T-helper 1 cell treated with Interleukin-12 subunit alpha and Interleukin-12 subunit beta and Interleukin-4 antibody, amounts not matched to agents 30 μg/mL and 1 μg/mL, for 36 hours (primary cell): ENCODE measurements at regions not wholly inside any gene's neighbourhood (a gene's known extent, or its start where the extent isn't known, plus 50 kb on each side); places are given as distances from the start of the nearest gene placed in this dataset.
"Not testable (repeated sequence)": the region's sequence is repeated elsewhere in the genome, so short reads cannot be mapped to it uniquely, and the experiment has no call there.

Source experiments
- H3K27ac Mint-ChIP-seq: one replicate; pipeline ENCODE4 v1.8.0; 2021; ENCODE audit warnings: mild to moderate bottlenecking, mixed read lengths
- H3K27me3 Mint-ChIP-seq: one replicate; pipeline ENCODE4 v1.8.0; 2021; ENCODE audit warnings: low read depth, mixed read lengths
- H3K36me3 Mint-ChIP-seq: one replicate; pipeline ENCODE4 v1.8.0; 2021; ENCODE audit warnings: low read depth, mixed read lengths
- H3K4me1 Mint-ChIP-seq: one replicate; pipeline ENCODE4 v1.8.0; 2021; ENCODE audit warnings: low read depth, mixed read lengths
- H3K4me3 Mint-ChIP-seq: one replicate; pipeline ENCODE4 v1.8.0; 2021; ENCODE audit warnings: mild to moderate bottlenecking, moderate library complexity, mixed read lengths
- H3K9me3 Mint-ChIP-seq: one replicate; pipeline ENCODE4 v1.8.0; 2021; ENCODE audit warnings: mixed read lengths

- not testable (repeated sequence) for H3K27me3 Mint-ChIP-seq, H3K4me3 Mint-ChIP-seq, H3K9me3 Mint-ChIP-seq
Observed at GRCh38 chr4:129853685-129854467, 757.9 kb downstream of the C4orf33 start.

GRCh38 chr4:129862461-129862860, 766.5 kb downstream of the C4orf33 start:
- H3K27ac Mint-ChIP-seq: no peak overlapping the region
- H3K27me3 Mint-ChIP-seq: no peaks in the 10 kb centered on the region
- peaks cover 5% of the 10 kb centered on the region for H3K9me3 Mint-ChIP-seq
- no peaks in the 10 kb centered on the region for H3K36me3 Mint-ChIP-seq
- no peaks in the 10 kb centered on the region for H3K4me1 Mint-ChIP-seq
- H3K4me3 Mint-ChIP-seq: no peak overlapping the region

More at GRCh38 chr4:129853685-129854467, 757.9 kb downstream of the C4orf33 start:
- not testable (repeated sequence) for H3K4me1 Mint-ChIP-seq, H3K36me3 Mint-ChIP-seq, H3K27ac Mint-ChIP-seq

- peaks cover 5% of the 10 kb centered on the region for H3K9me3 Mint-ChIP-seq
- no peaks in the 10 kb centered on the region for H3K36me3 Mint-ChIP-seq
- no peak overlapping the region for H3K4me3 Mint-ChIP-seq
- no peaks in the 10 kb centered on the region for H3K27me3 Mint-ChIP-seq
- H3K27ac Mint-ChIP-seq: no peak overlapping the region
- H3K4me1 Mint-ChIP-seq: no peaks in the 10 kb centered on the region
Observed at GRCh38 chr4:129863206-129863605, 767.3 kb downstream of the C4orf33 start.

- Mint-ChIP-seq H3K9me3 (peaks cover 4% of the 10 kb centered on the region), H3K27me3 (no peaks in the 10 kb centered on the region), H3K36me3 (no peaks in the 10 kb centered on the region), H3K4me1 (no peaks in the 10 kb centered on the region), H3K4me3 (no peak overlapping the region), H3K27ac (no peak overlapping the region)
Observed at GRCh38 chr4:129883996-129884395, 788.0 kb downstream of the C4orf33 start.

GRCh38 chr4:129897111-129897510, 801.2 kb downstream of the C4orf33 start:
- no peaks in the 10 kb centered on the region for H3K36me3 Mint-ChIP-seq
- no peaks in the 10 kb centered on the region for H3K9me3 Mint-ChIP-seq
- H3K27ac Mint-ChIP-seq: no peak overlapping the region
- no peak overlapping the region for H3K4me3 Mint-ChIP-seq
- no peaks in the 10 kb centered on the region for H3K27me3 Mint-ChIP-seq
- no peaks in the 10 kb centered on the region for H3K4me1 Mint-ChIP-seq

- no peaks in the 10 kb centered on the region for H3K36me3 Mint-ChIP-seq
- no peaks in the 10 kb centered on the region for H3K9me3 Mint-ChIP-seq
- H3K27ac Mint-ChIP-seq: no peak overlapping the region
- H3K4me3 Mint-ChIP-seq: no peak overlapping the region
- no peaks in the 10 kb centered on the region for H3K4me1 Mint-ChIP-seq
- H3K27me3 Mint-ChIP-seq: no peaks in the 10 kb centered on the region
Observed at GRCh38 chr4:129899849-129900248, 803.9 kb downstream of the C4orf33 start.

GRCh38 chr4:129900430-129900953, 804.5 kb downstream of the C4orf33 start:
- Mint-ChIP-seq H3K36me3 (no peaks in the 10 kb centered on the region), H3K4me3 (no peak overlapping the region), H3K27ac (no peak overlapping the region), H3K4me1 (no peaks in the 10 kb centered on the region), H3K9me3 (no peaks in the 10 kb centered on the region), H3K27me3 (no peaks in the 10 kb centered on the region)

- Mint-ChIP-seq H3K36me3 (no peaks in the 10 kb centered on the region), H3K27me3 (no peaks in the 10 kb centered on the region), H3K9me3 (no peaks in the 10 kb centered on the region), H3K27ac (no peak overlapping the region), H3K4me3 (no peak overlapping the region), H3K4me1 (no peaks in the 10 kb centered on the region)
Observed at GRCh38 chr4:129901205-129901604, 805.3 kb downstream of the C4orf33 start.

GRCh38 chr4:129903861-129904260, 807.9 kb downstream of the C4orf33 start:
- H3K36me3 Mint-ChIP-seq: no peaks in the 10 kb centered on the region
- peaks cover 1% of the 10 kb centered on the region for H3K9me3 Mint-ChIP-seq
- H3K4me3 Mint-ChIP-seq: no peak overlapping the region
- no peak overlapping the region for H3K27ac Mint-ChIP-seq
- H3K4me1 Mint-ChIP-seq: no peaks in the 10 kb centered on the region
- no peaks in the 10 kb centered on the region for H3K27me3 Mint-ChIP-seq

- H3K27ac Mint-ChIP-seq: no peak overlapping the region
- peaks cover 9% of the 10 kb centered on the region for H3K9me3 Mint-ChIP-seq
- no peak overlapping the region for H3K4me3 Mint-ChIP-seq
- no peaks in the 10 kb centered on the region for H3K36me3 Mint-ChIP-seq
- H3K27me3 Mint-ChIP-seq: no peaks in the 10 kb centered on the region
- H3K4me1 Mint-ChIP-seq: no peaks in the 10 kb centered on the region
Observed at GRCh38 chr4:129905256-129905655, 809.3 kb downstream of the C4orf33 start.

- Mint-ChIP-seq H3K36me3 (no peaks in the 10 kb centered on the region), H3K9me3 (peaks cover 9% of the 10 kb centered on the region), H3K27me3 (no peaks in the 10 kb centered on the region), H3K27ac (no peak overlapping the region), H3K4me3 (no peak overlapping the region), H3K4me1 (no peaks in the 10 kb centered on the region)
Observed at GRCh38 chr4:129908117-129908516, 812.2 kb downstream of the C4orf33 start.

- Mint-ChIP-seq H3K9me3 (no peaks in the 10 kb centered on the region), H3K4me3 (no peak overlapping the region), H3K27ac (no peak overlapping the region), H3K36me3 (no peaks in the 10 kb centered on the region), H3K4me1 (no peaks in the 10 kb centered on the region), H3K27me3 (no peaks in the 10 kb centered on the region)
Observed at GRCh38 chr4:129916991-129917390, 821.0 kb downstream of the C4orf33 start.

GRCh38 chr4:129917651-129918050, 821.7 kb downstream of the C4orf33 start:
- H3K27me3 Mint-ChIP-seq: no peaks in the 10 kb centered on the region
- H3K36me3 Mint-ChIP-seq: no peaks in the 10 kb centered on the region
- no peak overlapping the region for H3K27ac Mint-ChIP-seq
- no peaks in the 10 kb centered on the region for H3K4me1 Mint-ChIP-seq
- no peaks in the 10 kb centered on the region for H3K9me3 Mint-ChIP-seq
- no peak overlapping the region for H3K4me3 Mint-ChIP-seq

- no peaks in the 10 kb centered on the region for H3K9me3 Mint-ChIP-seq
- H3K36me3 Mint-ChIP-seq: no peaks in the 10 kb centered on the region
- no peak overlapping the region for H3K27ac Mint-ChIP-seq
- H3K4me1 Mint-ChIP-seq: no peaks in the 10 kb centered on the region
- H3K27me3 Mint-ChIP-seq: no peaks in the 10 kb centered on the region
- no peak overlapping the region for H3K4me3 Mint-ChIP-seq
Observed at GRCh38 chr4:129926936-129927335, 831.0 kb downstream of the C4orf33 start.

GRCh38 chr4:129929052-129929451, 833.1 kb downstream of the C4orf33 start:
- Mint-ChIP-seq H3K27ac (no peak overlapping the region), H3K9me3 (no peaks in the 10 kb centered on the region), H3K4me1 (no peaks in the 10 kb centered on the region), H3K27me3 (no peaks in the 10 kb centered on the region), H3K4me3 (no peak overlapping the region), H3K36me3 (no peaks in the 10 kb centered on the region)
